Hematopoietic multipotent progenitor cell treated with erythropoietin and hydrocortisone succinate and interleukin-3 and kit ligand, for 15 days (in vitro differentiated cells): ENCODE measurements at regions not wholly inside any gene's neighbourhood (a gene's known extent, or its start where the extent isn't known, plus 50 kb on each side); places are given as distances from the start of the nearest gene placed in this dataset.

Source experiments
- DNase-seq: peaks from one replicate; pipeline ENCODE4 v3.0.0-alpha.2; 2015; ENCODE audit warnings: low spot score

GRCh38 chr1:115413208-115413607 is 75.2 kb upstream of the NGF start:
- no peak for DNase-seq

DNA sequence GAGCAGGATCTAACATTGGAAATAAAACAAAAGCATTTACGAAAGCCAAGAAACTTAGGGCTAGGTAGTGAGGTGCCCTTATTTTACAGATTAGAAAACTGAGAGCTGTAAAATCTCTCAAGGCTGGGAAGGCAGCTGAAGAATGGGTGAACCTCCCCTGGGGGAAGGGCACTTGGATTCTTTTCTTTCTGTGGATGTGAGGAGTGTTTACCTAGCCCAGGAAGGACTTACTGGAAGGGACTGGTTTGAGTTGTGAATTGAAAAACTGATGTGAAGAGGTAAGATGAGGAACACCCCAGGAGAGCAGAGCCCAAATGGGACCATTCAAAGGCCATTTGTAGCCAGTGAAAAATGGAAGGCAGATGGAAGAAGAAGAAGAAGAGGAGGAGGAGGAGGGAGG is 74.7 kb upstream of the NGF start:
- no peak for DNase-seq

GRCh38 chr1:115412286-115412685 is 74.2 kb upstream of the NGF start:
- DNase-seq = no peak

DNA sequence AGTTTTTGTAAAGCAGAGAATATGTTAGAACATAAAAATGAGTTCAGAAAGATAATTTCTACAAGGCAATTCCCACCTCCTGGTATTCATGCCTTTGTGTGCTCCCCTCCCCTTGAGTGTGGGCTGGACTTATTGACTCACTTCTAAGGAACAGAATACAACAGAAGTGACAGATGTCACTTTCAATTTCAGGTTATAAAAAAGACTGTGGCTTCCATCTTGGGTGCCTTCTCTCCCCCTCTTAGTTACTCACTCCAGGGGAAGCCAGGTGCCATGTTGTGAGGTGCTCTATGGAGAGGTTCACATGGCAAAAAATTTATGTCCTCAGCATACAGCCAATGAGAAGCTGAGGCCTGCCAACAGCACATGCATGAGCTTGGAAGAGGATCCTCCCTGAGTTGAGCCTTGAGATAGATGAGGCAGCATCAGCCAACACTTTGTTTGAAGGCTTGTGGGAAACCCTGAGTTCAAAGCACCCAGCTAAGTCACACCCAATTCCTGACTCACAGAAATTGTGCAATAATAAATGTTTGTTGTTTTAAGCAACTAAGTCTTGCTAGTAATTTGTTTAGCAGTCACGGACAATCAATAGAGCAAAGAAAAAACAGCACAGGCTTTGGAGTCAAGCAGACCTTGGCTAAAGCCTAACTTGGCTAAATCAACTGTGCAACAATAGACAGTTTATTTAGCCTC is 73.5 kb upstream of the NGF start:
- DNase-seq = no peak

DNA sequence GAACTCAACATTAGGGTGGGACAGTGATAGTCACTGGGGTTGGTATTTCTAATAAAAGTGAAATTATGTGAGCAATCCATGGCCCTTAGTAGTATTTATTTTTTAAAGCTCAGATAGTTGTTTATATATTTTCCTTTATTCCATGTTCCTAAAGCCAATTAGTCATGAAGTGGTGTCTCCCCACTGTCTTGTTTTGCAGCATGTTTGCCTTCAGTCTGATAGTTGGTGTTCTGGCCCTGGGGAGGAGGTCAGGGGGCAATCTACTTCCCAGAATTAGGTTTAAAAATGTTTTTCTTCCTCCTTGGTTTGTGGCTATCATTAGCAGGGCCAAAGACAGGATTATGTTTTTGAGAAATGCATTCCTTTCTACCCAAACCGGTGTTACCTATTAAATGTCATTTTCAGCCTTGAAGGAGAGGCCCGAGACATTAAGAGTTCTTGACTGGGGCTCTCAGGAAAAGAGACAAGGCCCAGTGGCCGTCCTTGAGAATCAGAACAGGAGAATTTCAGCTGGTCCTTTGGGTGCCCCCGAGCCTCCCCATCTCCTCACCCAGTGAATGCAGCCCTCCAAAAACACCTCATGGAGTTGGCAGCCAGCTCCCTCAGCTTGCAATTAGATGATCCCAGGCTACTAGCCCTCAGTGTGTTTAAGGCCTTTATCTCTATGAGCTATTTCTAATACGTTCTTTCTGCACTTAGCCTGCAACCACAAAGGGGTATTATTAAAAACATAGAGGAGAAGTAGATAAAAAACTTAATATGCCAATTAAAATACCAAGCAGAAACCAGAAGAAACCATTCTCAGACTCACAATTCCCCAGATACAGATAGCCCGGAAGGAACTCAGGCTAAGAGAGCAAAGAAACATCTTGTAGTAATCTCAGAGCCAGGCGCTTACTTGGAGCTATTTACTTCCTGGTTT is 71.3 kb upstream of the NGF start:
- no peak for DNase-seq

GRCh38 chr1:115408533-115408932 is 70.5 kb upstream of the NGF start:
- no peak for DNase-seq

DNA sequence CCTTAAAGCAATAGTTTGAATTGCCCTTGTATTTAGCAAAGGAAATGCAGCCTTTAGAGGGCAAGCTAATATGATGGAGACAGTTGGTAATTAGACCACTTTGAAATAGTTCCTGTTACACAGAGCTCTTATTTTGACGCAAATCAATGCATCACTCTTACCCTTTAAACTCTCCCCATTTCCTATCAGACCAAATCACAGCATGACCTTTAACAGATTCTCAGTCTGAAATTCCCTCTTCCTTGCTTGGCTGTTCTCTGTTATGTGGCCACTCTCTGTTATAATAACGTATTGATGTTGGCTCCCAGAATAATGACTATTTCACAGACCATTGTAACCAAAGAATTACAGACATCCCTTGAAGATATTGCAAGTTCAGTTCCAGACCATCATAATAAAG is 66.9 kb upstream of the NGF start:
- no peak for DNase-seq

DNA sequence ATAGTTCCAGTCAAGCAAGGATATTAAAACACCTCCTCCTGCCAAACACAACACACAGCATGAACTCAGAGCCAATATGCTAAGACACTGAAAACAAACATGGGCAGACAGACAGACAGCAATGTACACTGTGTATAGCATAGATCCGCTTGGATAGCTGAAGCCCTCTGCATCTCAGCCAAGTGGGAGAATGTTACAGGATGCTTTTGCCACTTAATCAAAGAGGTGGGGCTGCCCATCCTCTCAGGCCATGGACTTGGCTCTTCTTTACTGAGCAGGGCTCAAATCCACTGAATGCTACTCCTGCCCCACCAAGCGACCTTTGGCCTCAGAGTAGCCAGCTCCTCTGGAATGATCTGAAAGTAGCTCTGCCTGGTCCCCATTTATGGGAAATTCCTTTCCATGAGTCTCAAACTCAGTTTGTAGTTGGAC is 64.7 kb upstream of the NGF start:
- DNase-seq = no peak

- DNase-seq = no peak
These were observed 63.6 kb upstream of the NGF start for GRCh38 chr1:115401676-115402075.

GRCh38 chr1:115400891-115401290 is 62.8 kb upstream of the NGF start:
- no peak for DNase-seq

GRCh38 chr1:115400426-115400825 is 62.4 kb upstream of the NGF start:
- DNase-seq = no peak

GRCh38 chr1:115398745-115399144 is 60.7 kb upstream of the NGF start:
- DNase-seq = no peak
